HUES48 (cell line): ENCODE measurements at regions not wholly inside any gene's neighbourhood (a gene's known extent, or its start where the extent isn't known, plus 50 kb on each side); places are given as distances from the start of the nearest gene placed in this dataset.

Experiments
- H3K27ac ChIP-seq: one replicate; pipeline ENCODE4 v1.7.0; 2013; ENCODE audit warnings: low read depth, low read length, inconsistent platforms
- H3K27me3 ChIP-seq: 2 replicates; pipeline ENCODE4 v1.6.1; 2013; ENCODE audit warnings: mild to moderate bottlenecking, low read length; ENCODE audit not compliant: control insufficient read depth, insufficient read depth
- H3K36me3 ChIP-seq: 2 replicates; pipeline ENCODE4 v1.6.1; 2013; ENCODE audit warnings: low read length; ENCODE audit not compliant: control insufficient read depth, insufficient read depth
- H3K4me1 ChIP-seq: 2 replicates; pipeline ENCODE4 v1.6.1; 2013; ENCODE audit warnings: mild to moderate bottlenecking, low read length; ENCODE audit not compliant: control insufficient read depth, insufficient read depth
- H3K4me3 ChIP-seq: 2 replicates; pipeline ENCODE4 v1.5.1; 2013; ENCODE audit warnings: mild to moderate bottlenecking, low read depth, low read length
- H3K9ac ChIP-seq: 2 replicates; pipeline ENCODE4 v1.6.1; 2013; ENCODE audit warnings: mild to moderate bottlenecking, low read depth, low read length, moderate library complexity
- H3K9me3 ChIP-seq: 2 replicates; pipeline ENCODE4 v1.6.1; 2013; ENCODE audit warnings: low read length; ENCODE audit not compliant: control insufficient read depth, insufficient read depth

GRCh38 chr4:148999924-149000323, 557.7 kb upstream of the NR3C2 start:
- Histone ChIP-seq H3K4me3 (no peak overlapping the region), H3K9me3 (no peaks in the 10 kb centered on the region), H3K4me1 (peaks cover 4% of the 10 kb centered on the region; the same call in 1 of the 2 replicates), H3K27me3 (no peaks in the 10 kb centered on the region), H3K27ac (no peak overlapping the region), H3K9ac (no peak overlapping the region), H3K36me3 (no peaks in the 10 kb centered on the region)

GRCh38 chr4:148998719-148999118, 556.5 kb upstream of the NR3C2 start:
- Histone ChIP-seq H3K36me3 (no peaks in the 10 kb centered on the region), H3K4me3 (no peak overlapping the region), H3K27me3 (no peaks in the 10 kb centered on the region), H3K9me3 (no peaks in the 10 kb centered on the region), H3K27ac (no peak overlapping the region), H3K4me1 (peaks cover 4% of the 10 kb centered on the region; the same call in 1 of the 2 replicates), H3K9ac (no peak overlapping the region)

GRCh38 chr4:148986951-148987350, 544.7 kb upstream of the NR3C2 start:
- Histone ChIP-seq H3K9ac (no peak overlapping the region), H3K4me3 (no peak overlapping the region), H3K27me3 (no peaks in the 10 kb centered on the region), H3K4me1 (no peaks in the 10 kb centered on the region), H3K9me3 (no peaks in the 10 kb centered on the region), H3K27ac (no peak overlapping the region), H3K36me3 (no peaks in the 10 kb centered on the region)

- Histone ChIP-seq H3K27me3 (no peaks in the 10 kb centered on the region), H3K36me3 (no peaks in the 10 kb centered on the region), H3K4me1 (no peaks in the 10 kb centered on the region), H3K9ac (no peak overlapping the region), H3K4me3 (no peak overlapping the region), H3K9me3 (no peaks in the 10 kb centered on the region), H3K27ac (no peak overlapping the region)
Observed at GRCh38 chr4:148984951-148985350, 542.7 kb upstream of the NR3C2 start.

- H3K27ac ChIP-seq: no peak overlapping the region
- H3K9ac ChIP-seq: no peak overlapping the region
- H3K4me3 ChIP-seq: no peak overlapping the region
- H3K4me1 ChIP-seq: no peaks in the 10 kb centered on the region
- no peaks in the 10 kb centered on the region for H3K27me3 ChIP-seq
- H3K9me3 ChIP-seq: no peaks in the 10 kb centered on the region
- H3K36me3 ChIP-seq: no peaks in the 10 kb centered on the region
Observed at GRCh38 chr4:148982200-148982599, 540.0 kb upstream of the NR3C2 start.

- H3K36me3 ChIP-seq: no peaks in the 10 kb centered on the region
- no peaks in the 10 kb centered on the region for H3K4me1 ChIP-seq
- no peaks in the 10 kb centered on the region for H3K27me3 ChIP-seq
- no peak overlapping the region for H3K27ac ChIP-seq
- no peaks in the 10 kb centered on the region for H3K9me3 ChIP-seq
- H3K4me3 ChIP-seq: no peak overlapping the region
- no peak overlapping the region for H3K9ac ChIP-seq
Observed at GRCh38 chr4:148980782-148981480, 538.7 kb upstream of the NR3C2 start.

GRCh38 chr4:148978301-148978700, 536.1 kb upstream of the NR3C2 start:
- no peaks in the 10 kb centered on the region for H3K36me3 ChIP-seq
- no peak overlapping the region for H3K27ac ChIP-seq
- H3K27me3 ChIP-seq: no peaks in the 10 kb centered on the region
- no peak overlapping the region for H3K4me3 ChIP-seq
- no peaks in the 10 kb centered on the region for H3K4me1 ChIP-seq
- H3K9ac ChIP-seq: no peak overlapping the region
- no peaks in the 10 kb centered on the region for H3K9me3 ChIP-seq

GRCh38 chr4:148975464-148975863, 533.2 kb upstream of the NR3C2 start:
- no peak overlapping the region for H3K9ac ChIP-seq
- no peaks in the 10 kb centered on the region for H3K4me1 ChIP-seq
- no peaks in the 10 kb centered on the region for H3K36me3 ChIP-seq
- no peak overlapping the region for H3K4me3 ChIP-seq
- no peak overlapping the region for H3K27ac ChIP-seq
- H3K9me3 ChIP-seq: no peaks in the 10 kb centered on the region
- H3K27me3 ChIP-seq: no peaks in the 10 kb centered on the region

- no peak overlapping the region for H3K9ac ChIP-seq
- H3K9me3 ChIP-seq: no peaks in the 10 kb centered on the region
- no peak overlapping the region for H3K27ac ChIP-seq
- H3K4me3 ChIP-seq: no peak overlapping the region
- H3K27me3 ChIP-seq: no peaks in the 10 kb centered on the region
- no peaks in the 10 kb centered on the region for H3K4me1 ChIP-seq
- no peaks in the 10 kb centered on the region for H3K36me3 ChIP-seq
Observed at GRCh38 chr4:148965080-148965479, 522.9 kb upstream of the NR3C2 start.

GRCh38 chr4:148964456-148964855, 522.2 kb upstream of the NR3C2 start:
- Histone ChIP-seq H3K27ac (no peak overlapping the region), H3K4me3 (no peak overlapping the region), H3K9me3 (no peaks in the 10 kb centered on the region), H3K36me3 (no peaks in the 10 kb centered on the region), H3K4me1 (no peaks in the 10 kb centered on the region), H3K9ac (no peak overlapping the region), H3K27me3 (no peaks in the 10 kb centered on the region)

GRCh38 chr4:148962539-148963290, 520.5 kb upstream of the NR3C2 start:
- no peaks in the 10 kb centered on the region for H3K27me3 ChIP-seq
- H3K36me3 ChIP-seq: no peaks in the 10 kb centered on the region
- H3K9ac ChIP-seq: no peak overlapping the region
- no peak overlapping the region for H3K4me3 ChIP-seq
- no peak overlapping the region for H3K27ac ChIP-seq
- no peaks in the 10 kb centered on the region for H3K9me3 ChIP-seq
- no peaks in the 10 kb centered on the region for H3K4me1 ChIP-seq
